Vagina (tissue), 2 donors: ENCODE measurements at regions not wholly inside any gene's neighbourhood (a gene's known extent, or its start where the extent isn't known, plus 50 kb on each side); places are given as distances from the start of the nearest gene placed in this dataset.

ENCODE experiments used
- CTCF ChIP-seq, 3 experiments: fragments of 450-650 bp in 2 of 3; fragments of 200-600 bp in 1 of 3; sonication (generic) in 1 of 3; IDR thresholded peaks; one replicate each; pipeline ENCODE4 v1.5.1; 2017 to 2019; ENCODE audit warnings: antibody characterized with exemption in 3 of 3, mild to moderate bottlenecking in 2 of 3, moderate library complexity in 2 of 3
- POLR2A ChIP-seq, 2 donors: fragments of 450-650 bp; IDR thresholded peaks; one replicate each; pipeline ENCODE4 v1.6.1; 2017; ENCODE audit warnings: antibody characterized with exemption in 2 of 2, mild to moderate bottlenecking in 2 of 2, moderate library complexity in 2 of 2
- POLR2AphosphoS5 ChIP-seq, 2 donors: sonication (generic); formaldehyde crosslinking; IDR thresholded peaks; one replicate each; pipeline ENCODE4 v1.9.0; 2017; ENCODE audit warnings: antibody characterized with exemption in 2 of 2, mild to moderate bottlenecking in 2 of 2, low read depth in 1 of 2; ENCODE audit not compliant: insufficient read depth in 1 of 2

GRCh38 chr10:117670116-117670904, 127.8 kb downstream of the EMX2 start:
- TF ChIP-seq POLR2AphosphoS5 (IDR thresholded peaks at IDR 0.05; ENCODE audit: insufficient read depth in 1 of 2, low read depth in 1 of 2) (no peak), POLR2A (IDR thresholded peaks at IDR 0.05) (no peak), CTCF (IDR thresholded peaks at IDR 0.05) (no peak)
